ENCODE measurements at regions not wholly inside any gene's neighbourhood (a gene's known extent, or its start where the extent isn't known, plus 50 kb on each side); places are given as distances from the start of the nearest gene placed in this dataset.

GRCh38 chr7:86301301-86301700 lies 342.4 kb upstream of the GRM3 start:
- H3K9me3 ChIP-seq, result no peaks in the 10 kb centered on the region
- intact Hi-C loops (cut with DNase I), result no loop called here
- DNase-seq, result no peak
- H3K4me3 ChIP-seq, result no peak overlapping the region
- no peak overlapping the region for H3K27ac ChIP-seq
- no peaks in the 10 kb centered on the region for H3K36me3 ChIP-seq
- WGBS, 2 donors, result 25 to 29% methylated on average over 3 of the region's 3 CpGs
- no peak for TF ChIP-seq POLR2A (IDR thresholded peaks at IDR 0.05)
- TF ChIP-seq, protein P1, sequence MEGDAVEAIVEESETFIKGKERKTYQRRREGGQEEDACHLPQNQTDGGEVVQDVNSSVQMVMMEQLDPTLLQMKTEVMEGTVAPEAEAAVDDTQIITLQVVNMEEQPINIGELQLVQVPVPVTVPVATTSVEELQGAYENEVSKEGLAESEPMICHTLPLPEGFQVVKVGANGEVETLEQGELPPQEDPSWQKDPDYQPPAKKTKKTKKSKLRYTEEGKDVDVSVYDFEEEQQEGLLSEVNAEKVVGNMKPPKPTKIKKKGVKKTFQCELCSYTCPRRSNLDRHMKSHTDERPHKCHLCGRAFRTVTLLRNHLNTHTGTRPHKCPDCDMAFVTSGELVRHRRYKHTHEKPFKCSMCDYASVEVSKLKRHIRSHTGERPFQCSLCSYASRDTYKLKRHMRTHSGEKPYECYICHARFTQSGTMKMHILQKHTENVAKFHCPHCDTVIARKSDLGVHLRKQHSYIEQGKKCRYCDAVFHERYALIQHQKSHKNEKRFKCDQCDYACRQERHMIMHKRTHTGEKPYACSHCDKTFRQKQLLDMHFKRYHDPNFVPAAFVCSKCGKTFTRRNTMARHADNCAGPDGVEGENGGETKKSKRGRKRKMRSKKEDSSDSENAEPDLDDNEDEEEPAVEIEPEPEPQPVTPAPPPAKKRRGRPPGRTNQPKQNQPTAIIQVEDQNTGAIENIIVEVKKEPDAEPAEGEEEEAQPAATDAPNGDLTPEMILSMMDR (IDR thresholded peaks at IDR 0.05), result no peak
- no peaks in the 10 kb centered on the region for H3K27me3 ChIP-seq
- H3K4me1 ChIP-seq, result no peaks in the 10 kb centered on the region

DNA sequence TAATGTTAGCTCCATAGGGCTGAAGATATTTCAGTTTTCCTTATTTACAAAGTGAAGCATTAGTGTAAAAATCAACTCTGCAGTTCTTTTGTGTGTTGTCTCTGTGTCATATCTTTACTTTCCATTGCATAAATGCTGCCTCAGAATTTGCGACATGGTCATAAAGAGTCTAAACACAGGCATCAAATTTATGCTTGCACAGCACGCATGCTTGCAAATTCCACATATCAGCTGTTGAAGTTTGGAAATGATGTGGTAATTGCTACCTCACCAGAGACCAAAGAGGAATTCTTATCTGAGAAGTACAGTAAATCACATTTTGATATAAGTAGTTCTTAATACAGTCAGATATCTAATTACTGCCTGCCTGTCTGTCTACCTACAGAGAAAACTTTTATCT lies 348.2 kb upstream of the GRM3 start:
- no peak overlapping the region for H3K27ac ChIP-seq
- TF ChIP-seq, protein P1 (IDR thresholded peaks at IDR 0.05), result no peak
- TF ChIP-seq POLR2A (IDR thresholded peaks at IDR 0.05), result no peak
- 60 to 66% methylated on average over 2 of the region's 2 CpGs for WGBS, 2 donors
- H3K9me3 ChIP-seq, result no peaks in the 10 kb centered on the region
- intact Hi-C loops (cut with DNase I), result no loop called here
- H3K36me3 ChIP-seq, result no peaks in the 10 kb centered on the region
- no peaks in the 10 kb centered on the region for H3K27me3 ChIP-seq
- H3K4me1 ChIP-seq, result no peaks in the 10 kb centered on the region
- H3K4me3 ChIP-seq, result no peak overlapping the region
- DNase-seq, result no peak

GRCh38 chr7:86282014-86282682 lies 361.6 kb upstream of the GRM3 start:
- no peak overlapping the region for H3K27ac ChIP-seq
- no peak for TF ChIP-seq POLR2A (IDR thresholded peaks at IDR 0.05)
- TF ChIP-seq, protein P1 (IDR thresholded peaks at IDR 0.05), result no peak
- intact Hi-C loops (cut with DNase I), result no loop called here
- no peaks in the 10 kb centered on the region for H3K4me1 ChIP-seq
- DNase-seq, result no peak
- WGBS, 2 donors, result 83 to 91% methylated on average over 7 to 11 of the region's 38 CpGs
- no peaks in the 10 kb centered on the region for H3K27me3 ChIP-seq
- peaks cover 0 to 6% (median 0%) of the 10 kb centered on the region in 3 donors for H3K9me3 ChIP-seq
- H3K36me3 ChIP-seq, result no peaks in the 10 kb centered on the region
- H3K4me3 ChIP-seq, result no peak overlapping the region

GRCh38 chr7:86280150-86280549 lies 363.6 kb upstream of the GRM3 start:
- Histone ChIP-seq H3K36me3 (no peaks in the 10 kb centered on the region), H3K4me3 (no peak overlapping the region), H3K27ac (no peak overlapping the region), H3K9me3 (peaks cover 0 to 6% (median 0%) of the 10 kb centered on the region in 3 donors), H3K27me3 (no peaks in the 10 kb centered on the region), H3K4me1 (no peaks in the 10 kb centered on the region)
- intact Hi-C loops (cut with DNase I), result no loop called here
- TF ChIP-seq, protein P1 (IDR thresholded peaks at IDR 0.05), result no peak
- no peak for TF ChIP-seq POLR2A (IDR thresholded peaks at IDR 0.05)
- DNase-seq, result no peak

GRCh38 chr7:86262781-86263180 lies 380.9 kb upstream of the GRM3 start:
- no peak overlapping the region for H3K4me3 ChIP-seq
- 89 to 90% methylated on average over 2 of the region's 2 CpGs for WGBS, 2 donors
- H3K36me3 ChIP-seq, result no peaks in the 10 kb centered on the region
- TF ChIP-seq POLR2A (IDR thresholded peaks at IDR 0.05), result no peak
- TF ChIP-seq, protein P1 (IDR thresholded peaks at IDR 0.05), result no peak
- no peak overlapping the region for H3K27ac ChIP-seq
- H3K9me3 ChIP-seq, result no peaks in the 10 kb centered on the region
- no peaks in the 10 kb centered on the region for H3K27me3 ChIP-seq
- DNase-seq, result no peak
- intact Hi-C loops (cut with DNase I), result no loop called here
- no peaks in the 10 kb centered on the region for H3K4me1 ChIP-seq

All from esophagus squamous epithelium (tissue), 5 donors.